ENCODE measurements at regions not wholly inside any gene's neighbourhood (a gene's known extent, or its start where the extent isn't known, plus 50 kb on each side); places are given as distances from the start of the nearest gene placed in this dataset.
"Not testable (repeated sequence)": the region's sequence is repeated elsewhere in the genome, so short reads cannot be mapped to it uniquely, and the experiment has no call there.

GRCh38 chrX:8105531-8105930 is 65.5 kb downstream of the VCX2 start:
- no peak for DNase-seq (ENCODE audit: extremely low read depth, low read depth, low spot score)

GRCh38 chrX:8103655-8104054 is 67.4 kb downstream of the VCX2 start:
- no peak for DNase-seq (ENCODE audit: extremely low read depth, low read depth, low spot score)

GRCh38 chrX:8091510-8091909 is 79.6 kb downstream of the VCX2 start:
- no peak for DNase-seq (ENCODE audit: extremely low read depth, low read depth, low spot score)

GRCh38 chrX:8090906-8091305 is 80.2 kb downstream of the VCX2 start:
- DNase-seq (ENCODE audit: extremely low read depth, low read depth, low spot score) = no peak

- DNase-seq (ENCODE audit: extremely low read depth, low read depth, low spot score) = no peak
Observed at GRCh38 chrX:8090482-8090881, 80.6 kb downstream of the VCX2 start.

GRCh38 chrX:8089141-8089540 is 81.9 kb downstream of the VCX2 start:
- DNase-seq (ENCODE audit: extremely low read depth, low read depth, low spot score) = no peak

GRCh38 chrX:8084006-8084405 is 87.1 kb downstream of the VCX2 start:
- no peak for DNase-seq (ENCODE audit: extremely low read depth, low read depth, low spot score)

GRCh38 chrX:8083286-8083685 is 87.8 kb downstream of the VCX2 start:
- DNase-seq (ENCODE audit: extremely low read depth, low read depth, low spot score) = no peak

- no peak for DNase-seq (ENCODE audit: extremely low read depth, low read depth, low spot score)
Observed at GRCh38 chrX:8075636-8076035, 95.4 kb downstream of the VCX2 start.

- DNase-seq (ENCODE audit: extremely low read depth, low read depth, low spot score) = no peak
Observed at GRCh38 chrX:8067754-8068462, 103.2 kb downstream of the VCX2 start.

- no peak for DNase-seq (ENCODE audit: extremely low read depth, low read depth, low spot score)
Observed at GRCh38 chrX:8052909-8053308, 118.2 kb downstream of the VCX2 start.

- no peak for DNase-seq (ENCODE audit: extremely low read depth, low read depth, low spot score)
Observed at GRCh38 chrX:8049827-8050226, 121.2 kb downstream of the VCX2 start.

GRCh38 chrX:8048466-8048865 is 121.3 kb upstream of the PNPLA4 start:
- no peak for DNase-seq (ENCODE audit: extremely low read depth, low read depth, low spot score)

- DNase-seq (ENCODE audit: extremely low read depth, low read depth, low spot score) = no peak
Observed at GRCh38 chrX:8044947-8045346, 117.7 kb upstream of the PNPLA4 start.

GRCh38 chrX:8043546-8043945 is 116.3 kb upstream of the PNPLA4 start:
- DNase-seq (ENCODE audit: extremely low read depth, low read depth, low spot score) = no peak

- DNase-seq (ENCODE audit: extremely low read depth, low read depth, low spot score) = no peak
Observed at GRCh38 chrX:8043121-8043520, 115.9 kb upstream of the PNPLA4 start.

- DNase-seq (ENCODE audit: extremely low read depth, low read depth, low spot score) = no peak
Observed at GRCh38 chrX:8042304-8042703, 115.1 kb upstream of the PNPLA4 start.

GRCh38 chrX:8039711-8040110 is 112.5 kb upstream of the PNPLA4 start:
- not testable (repeated sequence) for DNase-seq (ENCODE audit: extremely low read depth, low read depth, low spot score)

- DNase-seq (ENCODE audit: extremely low read depth, low read depth, low spot score) = no peak
Observed at GRCh38 chrX:8037593-8038348, 110.6 kb upstream of the PNPLA4 start.

- DNase-seq (ENCODE audit: extremely low read depth, low read depth, low spot score) = no peak
Observed at GRCh38 chrX:8036914-8037313, 109.7 kb upstream of the PNPLA4 start.

GRCh38 chrX:8034058-8034457 is 106.8 kb upstream of the PNPLA4 start:
- no peak for DNase-seq (ENCODE audit: extremely low read depth, low read depth, low spot score)

GRCh38 chrX:8033175-8033574 is 106.0 kb upstream of the PNPLA4 start:
- no peak for DNase-seq (ENCODE audit: extremely low read depth, low read depth, low spot score)

All from glomerular endothelial cell (primary cell).